Putamen (tissue), 1 donor: ENCODE measurements at regions not wholly inside any gene's neighbourhood (a gene's known extent, or its start where the extent isn't known, plus 50 kb on each side); places are given as distances from the start of the nearest gene placed in this dataset.

ENCODE experiments used
- DNase-seq: peaks from one replicate; pipeline ENCODE4 v3.0.0-alpha.2; 2016; ENCODE audit warnings: low spot score

DNA sequence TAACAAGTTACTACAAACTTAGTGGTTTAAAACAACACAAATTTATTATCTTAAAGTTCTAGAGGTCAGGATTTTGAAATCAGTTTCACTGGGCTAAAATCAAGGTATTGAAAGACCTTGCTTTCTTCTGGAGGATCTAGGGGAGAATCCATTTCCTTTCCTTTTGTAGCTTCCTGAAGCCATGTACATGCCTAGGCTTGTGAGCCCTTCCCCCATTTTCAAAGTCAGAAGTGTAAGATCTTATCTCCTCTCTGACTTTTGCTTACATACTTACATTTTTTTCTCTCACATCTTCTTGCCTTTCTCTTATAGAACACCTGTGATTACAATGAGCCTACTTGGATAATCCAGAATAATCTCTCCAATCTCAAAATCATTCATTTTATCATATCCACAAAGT lies 78.7 kb upstream of the MBOAT2 start:
- DNase-seq, result no peak

GRCh38 chr2:9081750-9082149 lies 78.3 kb upstream of the MBOAT2 start:
- no peak for DNase-seq

DNA sequence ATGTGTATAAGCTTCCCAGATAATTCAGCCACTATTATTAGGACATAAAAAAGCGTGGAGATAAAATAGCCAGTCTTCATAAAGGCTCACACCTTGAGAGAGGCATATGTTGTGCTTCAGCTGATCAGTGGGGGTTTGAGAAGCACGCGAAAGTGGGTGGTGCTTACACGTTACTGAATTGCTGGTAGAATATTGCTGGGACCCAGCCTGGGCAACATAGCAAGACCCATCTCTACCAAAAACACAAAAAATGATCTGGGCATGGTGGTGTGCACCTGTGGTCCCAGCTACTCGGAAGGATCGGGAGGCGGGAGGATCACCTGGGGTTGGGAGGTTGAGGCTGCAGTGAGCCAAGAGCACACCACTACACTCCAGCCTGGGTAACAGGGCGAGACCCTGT lies 74.9 kb upstream of the MBOAT2 start:
- no peak for DNase-seq

DNA sequence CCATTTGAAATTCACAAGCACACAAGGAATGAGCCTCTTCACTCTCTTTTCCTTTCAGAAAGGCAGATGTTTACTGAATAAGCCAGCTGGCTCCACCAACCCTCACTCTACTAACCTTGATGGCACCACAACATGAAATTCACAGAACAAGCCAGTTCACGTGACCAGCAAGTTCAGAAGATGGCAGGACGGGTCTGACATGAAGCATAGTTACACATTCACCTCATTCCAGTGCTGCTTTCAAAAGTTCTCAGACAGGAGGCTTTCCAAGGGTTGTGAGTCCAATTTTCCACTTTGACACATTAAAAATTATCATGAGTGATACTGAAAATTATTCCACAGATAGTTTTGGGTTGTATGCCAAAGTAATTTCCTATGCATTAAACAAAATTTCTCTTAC lies 74.2 kb upstream of the MBOAT2 start:
- DNase-seq, result no peak

GRCh38 chr2:9076755-9077154 lies 73.3 kb upstream of the MBOAT2 start:
- no peak for DNase-seq

GRCh38 chr2:9076210-9076609 lies 72.7 kb upstream of the MBOAT2 start:
- DNase-seq, result no peak

DNA sequence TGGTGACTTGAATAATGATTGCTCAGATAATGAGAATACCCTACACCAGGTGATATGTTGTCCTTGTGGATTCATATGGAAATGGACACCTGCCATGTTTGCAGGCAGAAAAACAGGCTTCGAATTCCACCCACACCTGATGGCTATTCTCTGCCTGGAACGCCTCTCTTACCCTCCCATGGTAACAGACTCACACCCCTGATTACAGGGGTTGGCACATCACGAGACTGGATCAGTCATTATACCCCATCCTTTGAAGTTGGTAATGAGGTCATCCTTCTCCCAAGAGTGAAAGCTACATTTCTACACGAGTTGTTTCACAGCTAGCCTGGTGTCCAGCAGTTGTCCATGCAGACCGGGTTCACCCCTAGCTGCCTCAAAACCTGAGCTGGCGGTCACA lies 71.4 kb upstream of the MBOAT2 start:
- DNase-seq, result no peak

GRCh38 chr2:9071584-9072124 lies 68.2 kb upstream of the MBOAT2 start:
- no peak for DNase-seq

DNA sequence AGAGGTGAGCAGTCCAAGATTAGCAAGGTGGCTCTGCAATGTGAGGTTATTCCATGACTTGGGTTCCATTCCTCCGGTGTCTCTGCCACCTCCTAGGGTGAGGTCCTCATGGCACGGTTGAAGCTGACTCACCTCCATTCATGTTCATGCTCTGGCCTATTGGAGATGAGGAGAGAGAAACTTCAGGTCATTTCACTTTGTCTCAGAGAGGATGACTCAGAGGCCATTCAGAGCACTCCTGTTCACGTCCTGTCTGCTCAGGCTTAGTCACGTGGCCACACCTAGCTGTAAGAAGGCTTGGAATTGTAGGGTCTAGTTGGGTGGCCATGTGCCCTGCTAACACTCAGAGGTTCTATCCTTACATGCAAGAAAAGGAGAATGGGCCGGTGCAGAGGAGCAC lies 67.5 kb upstream of the MBOAT2 start:
- no peak for DNase-seq

GRCh38 chr2:9069543-9069942 lies 66.1 kb upstream of the MBOAT2 start:
- no peak for DNase-seq

DNA sequence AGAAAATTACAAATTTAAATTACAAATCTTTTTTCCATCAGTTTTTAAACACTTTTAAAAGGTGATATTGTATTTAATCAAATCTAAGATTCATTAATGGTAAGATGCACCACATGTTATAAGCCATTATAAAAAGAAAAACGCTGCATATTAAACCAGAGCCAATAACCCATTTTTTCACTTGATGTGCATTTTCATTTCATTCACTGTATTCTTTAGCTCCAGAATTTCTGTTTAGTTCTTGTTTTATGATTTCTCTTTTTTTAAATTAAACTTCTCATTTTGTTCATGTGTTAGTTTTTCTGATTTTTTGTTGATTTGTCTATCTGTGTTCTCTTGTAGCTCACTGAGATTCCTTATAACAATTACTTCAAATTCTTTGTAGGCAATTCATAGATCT lies 62.4 kb upstream of the MBOAT2 start:
- DNase-seq, result no peak

DNA sequence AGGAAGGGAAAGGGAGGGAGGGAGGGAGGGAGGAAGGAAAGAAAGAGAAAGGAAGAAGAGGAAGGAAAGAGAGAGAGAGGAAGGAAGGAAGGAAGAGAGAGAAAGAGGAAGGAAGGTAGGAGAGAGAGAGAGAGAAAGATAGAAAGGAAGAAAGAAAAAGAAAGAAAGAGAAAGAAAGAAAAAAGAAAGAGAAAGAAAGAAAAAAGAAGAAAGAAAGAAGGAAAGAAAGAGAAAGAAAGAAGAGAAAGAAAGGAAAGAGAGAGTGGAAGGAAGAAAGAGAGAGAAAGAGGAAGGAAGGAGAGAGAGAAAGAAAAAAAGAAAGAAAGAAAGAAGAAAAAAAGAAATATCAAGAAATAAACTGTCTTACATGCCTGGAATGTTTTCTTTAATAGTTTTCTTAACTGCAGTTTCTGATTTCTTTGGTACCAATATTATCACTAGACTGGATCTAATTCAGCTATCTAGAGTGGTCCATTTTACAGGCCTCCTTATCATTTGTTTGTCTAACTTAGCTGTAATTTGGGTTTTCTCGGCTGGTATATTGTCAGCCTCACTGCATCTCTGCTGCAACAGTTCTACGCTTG lies 59.6 kb upstream of the MBOAT2 start:
- no peak for DNase-seq

DNA sequence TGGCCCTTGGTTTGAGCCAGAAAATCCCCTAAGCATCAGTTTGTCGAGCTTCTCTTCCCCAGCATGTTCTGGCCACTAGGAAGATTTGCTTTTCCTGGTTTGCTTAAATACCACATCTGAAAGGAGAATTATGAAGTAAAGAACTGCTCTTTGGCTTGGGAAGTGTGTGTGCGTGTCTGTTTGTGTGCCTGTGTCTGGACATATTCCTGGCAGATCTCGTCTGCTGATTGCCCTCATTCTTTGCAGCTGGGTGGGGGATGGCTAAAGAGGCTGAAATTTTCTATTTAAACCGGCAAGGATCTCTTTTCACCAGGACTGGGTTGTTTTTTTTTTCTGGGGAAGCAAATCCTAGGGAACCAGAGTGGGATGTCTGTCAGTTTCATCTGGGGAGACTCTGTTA lies 57.3 kb upstream of the MBOAT2 start:
- DNase-seq, result no peak

DNA sequence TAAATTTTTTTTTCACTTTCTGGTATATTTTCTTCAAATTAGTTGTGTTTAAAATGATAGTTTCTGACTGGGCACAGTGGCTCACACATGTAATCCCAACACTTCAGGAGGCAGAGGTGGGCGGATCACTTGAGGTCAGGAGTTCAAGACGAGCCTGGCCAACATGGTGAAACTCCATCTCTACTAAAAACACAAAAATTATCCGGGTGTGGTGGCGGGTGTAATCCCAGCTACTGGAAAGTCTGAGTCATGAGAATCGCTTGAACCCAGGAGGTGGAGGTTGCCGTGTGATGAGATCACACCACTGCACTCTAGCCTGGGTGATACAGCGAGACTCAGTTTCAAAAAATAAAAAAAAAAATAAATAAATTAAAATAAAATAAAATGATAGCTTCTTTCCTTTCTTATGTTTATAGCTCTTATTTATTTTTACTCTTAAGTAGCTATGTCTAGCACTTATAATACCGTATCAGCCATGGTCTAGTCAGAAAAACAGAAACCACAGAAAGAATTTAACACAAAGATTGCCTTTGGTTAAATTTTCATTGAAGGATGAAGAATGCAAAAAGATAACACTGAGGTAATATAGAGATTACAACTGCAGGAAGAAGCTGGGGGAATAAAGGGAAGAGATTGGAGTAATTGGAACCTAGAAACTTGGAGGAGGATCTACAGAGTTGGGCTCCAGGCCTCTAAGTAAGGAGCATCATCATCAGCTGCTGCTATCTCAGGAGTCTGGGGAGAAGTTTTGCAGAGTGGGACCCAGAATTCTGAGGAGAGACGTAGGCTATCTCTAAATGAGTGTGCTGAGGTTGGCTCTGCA lies 54.7 kb upstream of the MBOAT2 start:
- DNase-seq, result no peak

GRCh38 chr2:9055471-9055870 lies 52.0 kb upstream of the MBOAT2 start:
- no peak for DNase-seq

DNA sequence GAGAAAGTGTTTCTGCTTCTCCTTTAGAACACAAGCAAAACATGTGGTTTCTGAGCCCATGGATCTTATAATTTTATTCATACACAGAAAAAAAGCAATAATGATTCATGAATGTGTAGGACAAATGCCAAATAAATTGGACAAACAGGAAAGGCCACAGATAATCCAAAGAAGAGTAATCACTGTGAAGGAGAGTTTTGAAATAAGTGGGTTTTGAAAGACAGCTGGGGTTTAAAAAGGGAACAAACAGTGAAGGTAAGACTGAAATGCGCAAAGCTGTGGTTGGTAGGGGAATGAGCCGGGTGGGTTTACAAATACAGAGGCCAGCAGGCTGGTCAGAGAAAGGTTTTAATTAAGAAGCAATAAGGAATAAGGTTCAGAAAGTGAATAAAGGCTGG lies 50.0 kb upstream of the MBOAT2 start:
- DNase-seq, result no peak
